ENCODE measurements at regions not wholly inside any gene's neighbourhood (a gene's known extent, or its start where the extent isn't known, plus 50 kb on each side); places are given as distances from the start of the nearest gene placed in this dataset.

GRCh38 chr5:82348784-82349425 lies 70.8 kb upstream of the RPS23 start:
- Histone ChIP-seq H3K4me3 (ENCODE audit: low read depth, low read length, poor library complexity, severe bottlenecking) (no peak overlapping the region), H3K4me1 (ENCODE audit: insufficient read depth, low read length, poor library complexity, severe bottlenecking) (no peaks in the 10 kb centered on the region), H3K79me2 (ENCODE audit: insufficient read depth, low read depth, low read length) (no peaks in the 10 kb centered on the region), H3K27ac (ENCODE audit: low read depth, low read length, poor library complexity, severe bottlenecking) (no peak overlapping the region), H3K4me2 (ENCODE audit: low read length) (no peak overlapping the region), H3K36me3 (ENCODE audit: insufficient read depth, low read length) (no peaks in the 10 kb centered on the region), H3K9me2 (ENCODE audit: insufficient read depth, low read length) (no peaks in the 10 kb centered on the region), H2AFZ (ENCODE audit: low read length) (no peak overlapping the region), H3K9me3 (ENCODE audit: low read length) (no peaks in the 10 kb centered on the region), H4K20me1 (ENCODE audit: insufficient read depth, low read length) (no peaks in the 10 kb centered on the region)
- ChIA-PET POLR2A (no interaction called here), CTCF (ENCODE audit: unreplicated experiment) (interaction anchor here (0.5 kb wide), 1 partner anchor 70 kb away, joined by 3 read pairs; no protein-coding TSS in a partner anchor)
- no TSS peak for BruUV-seq (replicated peaks)
- intact Hi-C loops (cut with micrococcal nuclease; ENCODE audit: unreplicated experiment) = no loop called here
- no peak for DNase-seq (ENCODE audit: low spot score)
- TF ChIP-seq EZH2phosphoT487 (IDR thresholded peaks at IDR 0.05; ENCODE audit: borderline replicate concordance, low read depth, low read length) = no peak
- TF ChIP-seq CTCF (conservative IDR thresholded peaks at IDR 0.05; ENCODE audit: low read length) = no peak

- ChIA-PET CTCF (ENCODE audit: unreplicated experiment) (interaction anchor here (0.6 kb wide), 1 partner anchor 447 kb away, joined by 3 read pairs; no protein-coding TSS in a partner anchor), POLR2A (no interaction called here)
- no peaks in the 10 kb centered on the region for H3K4me1 ChIP-seq (ENCODE audit: insufficient read depth, low read length, poor library complexity, severe bottlenecking)
- no peak overlapping the region for H3K4me3 ChIP-seq (ENCODE audit: low read depth, low read length, poor library complexity, severe bottlenecking)
- intact Hi-C loops (cut with micrococcal nuclease; ENCODE audit: unreplicated experiment) = no loop called here
- H3K4me2 ChIP-seq (ENCODE audit: low read length) = no peak overlapping the region
- no TSS peak for BruUV-seq (replicated peaks)
- DNase-seq (ENCODE audit: low spot score) = no peak
- no peaks in the 10 kb centered on the region for H3K9me3 ChIP-seq (ENCODE audit: low read length)
- no peak overlapping the region for H2AFZ ChIP-seq (ENCODE audit: low read length)
- H4K20me1 ChIP-seq (ENCODE audit: insufficient read depth, low read length) = no peaks in the 10 kb centered on the region
- TF ChIP-seq EZH2phosphoT487 (IDR thresholded peaks at IDR 0.05; ENCODE audit: borderline replicate concordance, low read depth, low read length) (no peak), CTCF (conservative IDR thresholded peaks at IDR 0.05; ENCODE audit: low read length) (no peak)
- no peaks in the 10 kb centered on the region for H3K9me2 ChIP-seq (ENCODE audit: insufficient read depth, low read length)
- no peaks in the 10 kb centered on the region for H3K79me2 ChIP-seq (ENCODE audit: insufficient read depth, low read depth, low read length)
- no peak overlapping the region for H3K27ac ChIP-seq (ENCODE audit: low read depth, low read length, poor library complexity, severe bottlenecking)
- no peaks in the 10 kb centered on the region for H3K36me3 ChIP-seq (ENCODE audit: insufficient read depth, low read length)
Observed at GRCh38 chr5:82347201-82347865, 69.2 kb upstream of the RPS23 start.
